Mesodermal cell (in vitro differentiated cells): ENCODE measurements at regions not wholly inside any gene's neighbourhood (a gene's known extent, or its start where the extent isn't known, plus 50 kb on each side); places are given as distances from the start of the nearest gene placed in this dataset.

ENCODE experiments used
- H3K27ac ChIP-seq: 2 replicates; pipeline ENCODE4 v1.7.0; 2013; ENCODE audit warnings: mild to moderate bottlenecking, low read depth, low read length, moderate library complexity; ENCODE audit not compliant: severe bottlenecking
- H3K36me3 ChIP-seq: 2 replicates; pipeline ENCODE4 v1.7.1; 2013; ENCODE audit warnings: mild to moderate bottlenecking, low read length, moderate library complexity; ENCODE audit not compliant: control insufficient read depth, insufficient read depth
- H3K4me1 ChIP-seq: one replicate; pipeline ENCODE4 v1.7.1; 2013; ENCODE audit warnings: mild to moderate bottlenecking, low read length; ENCODE audit not compliant: insufficient read depth, control insufficient read depth, poor library complexity, severe bottlenecking
- H3K4me3 ChIP-seq: 2 replicates; pipeline ENCODE4 v1.7.0; 2013; ENCODE audit warnings: low read length, control low read depth, mild to moderate bottlenecking; ENCODE audit not compliant: insufficient read depth, poor library complexity, severe bottlenecking; ENCODE audit errors: extremely low read depth
- H3K9me3 ChIP-seq: 2 replicates; pipeline ENCODE4 v1.7.1; 2013; ENCODE audit warnings: mild to moderate bottlenecking, low read length, moderate library complexity; ENCODE audit not compliant: control insufficient read depth
- WGBS, 2 experiments: methylation state at CpG; one replicate each; pipeline ENCODE4 v1.1.5; 2013; ENCODE audit warnings: missing lambda C conversion rate in 2 of 2; ENCODE audit not compliant: insufficient coverage in 2 of 2; 5-methylcytosine and 5-hydroxymethylcytosine counted together

- Histone ChIP-seq H3K36me3 (no peaks in the 10 kb centered on the region), H3K4me1 (no peaks in the 10 kb centered on the region)
These were observed 258.5 kb downstream of the HACE1 start for GRCh38 chr6:104601131-104601651.

GRCh38 chr6:104600639-104600931 is 259.1 kb downstream of the HACE1 start:
- H3K4me3 ChIP-seq, result no peak overlapping the region
- H3K9me3 ChIP-seq, result no peaks in the 10 kb centered on the region
- no peaks in the 10 kb centered on the region for H3K36me3 ChIP-seq
- no peak overlapping the region for H3K27ac ChIP-seq
- no CpG with 5 or more reads among the region's 2 CpGs for WGBS, 2 experiments
- no peaks in the 10 kb centered on the region for H3K4me1 ChIP-seq

More at GRCh38 chr6:104601131-104601651, 258.5 kb downstream of the HACE1 start:
- no peak overlapping the region for H3K4me3 ChIP-seq
- H3K27ac ChIP-seq, result no peak overlapping the region
- 100% methylated on average over 1 of the region's 6 CpGs for WGBS, 2 experiments
- H3K9me3 ChIP-seq, result no peaks in the 10 kb centered on the region

- Histone ChIP-seq H3K36me3 (no peaks in the 10 kb centered on the region), H3K4me1 (no peaks in the 10 kb centered on the region), H3K4me3 (no peak overlapping the region), H3K27ac (no peak overlapping the region), H3K9me3 (no peaks in the 10 kb centered on the region)
- WGBS, 2 experiments, result 100% methylated on average over 1 of the region's 3 CpGs; no CpG with 5 or more reads in 1 of the 2 experiments
These were observed 259.7 kb downstream of the HACE1 start for GRCh38 chr6:104599821-104600638.

GRCh38 chr6:104597541-104598050 is 262.1 kb downstream of the HACE1 start:
- Histone ChIP-seq H3K4me3 (no peak overlapping the region), H3K27ac (no peak overlapping the region), H3K4me1 (no peaks in the 10 kb centered on the region), H3K9me3 (no peaks in the 10 kb centered on the region), H3K36me3 (no peaks in the 10 kb centered on the region)
- WGBS, 2 experiments, result 50 to 100% methylated on average over 1 of the region's 4 CpGs

- Histone ChIP-seq H3K36me3 (no peaks in the 10 kb centered on the region), H3K27ac (no peak overlapping the region), H3K9me3 (no peaks in the 10 kb centered on the region), H3K4me3 (no peak overlapping the region), H3K4me1 (no peaks in the 10 kb centered on the region)
- WGBS, 2 experiments, result 60 to 67% methylated on average over 1 of the region's 1 CpG
These were observed 263.6 kb downstream of the HACE1 start for GRCh38 chr6:104596091-104596490.

- Histone ChIP-seq H3K4me1 (no peaks in the 10 kb centered on the region), H3K36me3 (no peaks in the 10 kb centered on the region), H3K4me3 (no peak overlapping the region), H3K9me3 (no peaks in the 10 kb centered on the region), H3K27ac (no peak overlapping the region)
- WGBS, 2 experiments, result 85 to 96% methylated on average over 2 of the region's 2 CpGs
These were observed 264.4 kb downstream of the HACE1 start for GRCh38 chr6:104595311-104595820.

GRCh38 chr6:104591573-104592334 is 268.0 kb downstream of the HACE1 start:
- WGBS, 2 experiments, result 92% methylated on average over 2 of the region's 2 CpGs; no CpG with 5 or more reads in 1 of the 2 experiments
- no peaks in the 10 kb centered on the region for H3K4me1 ChIP-seq
- H3K9me3 ChIP-seq, result no peaks in the 10 kb centered on the region
- H3K4me3 ChIP-seq, result no peak overlapping the region
- no peaks in the 10 kb centered on the region for H3K36me3 ChIP-seq
- H3K27ac ChIP-seq, result peak overlapping the region; percentile 2

GRCh38 chr6:104589940-104590339 is 269.8 kb downstream of the HACE1 start:
- H3K27ac ChIP-seq, result no peak overlapping the region
- no peaks in the 10 kb centered on the region for H3K4me1 ChIP-seq

GRCh38 chr6:104585646-104586045 is 274.1 kb downstream of the HACE1 start:
- no CpG with 5 or more reads among the region's 2 CpGs for WGBS, 2 experiments
- Histone ChIP-seq H3K27ac (no peak overlapping the region), H3K36me3 (no peaks in the 10 kb centered on the region), H3K4me1 (no peaks in the 10 kb centered on the region), H3K9me3 (no peaks in the 10 kb centered on the region), H3K4me3 (no peak overlapping the region)

More at GRCh38 chr6:104589940-104590339, 269.8 kb downstream of the HACE1 start:
- Histone ChIP-seq H3K4me3 (no peak overlapping the region), H3K9me3 (no peaks in the 10 kb centered on the region), H3K36me3 (no peaks in the 10 kb centered on the region)

GRCh38 chr6:104580452-104580851 is 279.3 kb downstream of the HACE1 start:
- Histone ChIP-seq H3K4me1 (no peaks in the 10 kb centered on the region), H3K4me3 (no peak overlapping the region), H3K27ac (no peak overlapping the region), H3K36me3 (no peaks in the 10 kb centered on the region), H3K9me3 (no peaks in the 10 kb centered on the region)
